Bronchial epithelial cell (primary cell): ENCODE measurements at regions not wholly inside any gene's neighbourhood (a gene's known extent, or its start where the extent isn't known, plus 50 kb on each side); places are given as distances from the start of the nearest gene placed in this dataset.

Source experiments
- DNase-seq: peaks from one replicate; pipeline ENCODE4 v3.0.0-alpha.2; 2010; ENCODE audit warnings: low read depth
- FAIRE-seq: peaks from 2 replicates; lab custom pipeline; 2011; peaks lifted over from hg19 to GRCh38; lab: Jason Lieb, UNC
- H3K27me3 ChIP-seq: 2 replicates; pipeline ENCODE4 v1.5.1; 2011; ENCODE audit warnings: low read length; ENCODE audit not compliant: control insufficient read depth, insufficient read depth
- H3K36me3 ChIP-seq: 2 replicates; pipeline ENCODE4 v1.5.1; 2011; ENCODE audit warnings: low read length; ENCODE audit not compliant: control insufficient read depth, insufficient read depth
- H3K4me3 ChIP-seq: 2 replicates; pipeline ENCODE4 v1.5.1; 2011; ENCODE audit warnings: mild to moderate bottlenecking, low read depth, low read length, control low read depth
- TF ChIP-seq, protein P1 (sequence below): IDR thresholded peaks from 2 replicates; pipeline ENCODE4 v1.5.1; 2011; ENCODE audit warnings: mild to moderate bottlenecking, moderate library complexity, low read length, control low read depth, inconsistent platforms; ENCODE audit not compliant: insufficient read depth, severe bottlenecking

DNA sequence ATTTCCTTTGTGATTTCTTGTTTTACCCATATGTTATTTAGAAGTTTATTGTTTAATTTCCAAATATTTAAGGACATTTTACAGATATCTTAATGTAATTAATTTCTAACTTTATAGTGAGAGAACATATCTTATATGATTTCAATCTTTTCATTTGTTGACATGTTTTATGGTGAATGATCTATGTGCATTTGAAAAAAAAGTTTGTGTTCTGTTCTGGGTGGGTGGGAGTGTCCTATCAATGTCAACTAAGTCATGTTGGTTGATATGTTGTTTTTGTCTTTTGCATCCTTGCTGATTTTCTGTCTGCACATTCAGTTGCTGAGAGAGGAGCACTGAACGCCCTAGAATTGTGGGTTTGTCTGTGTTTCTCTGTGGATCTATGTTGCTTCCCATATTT is 50.3 kb upstream of the CBFA2T3 start:
- TF ChIP-seq, protein P1, sequence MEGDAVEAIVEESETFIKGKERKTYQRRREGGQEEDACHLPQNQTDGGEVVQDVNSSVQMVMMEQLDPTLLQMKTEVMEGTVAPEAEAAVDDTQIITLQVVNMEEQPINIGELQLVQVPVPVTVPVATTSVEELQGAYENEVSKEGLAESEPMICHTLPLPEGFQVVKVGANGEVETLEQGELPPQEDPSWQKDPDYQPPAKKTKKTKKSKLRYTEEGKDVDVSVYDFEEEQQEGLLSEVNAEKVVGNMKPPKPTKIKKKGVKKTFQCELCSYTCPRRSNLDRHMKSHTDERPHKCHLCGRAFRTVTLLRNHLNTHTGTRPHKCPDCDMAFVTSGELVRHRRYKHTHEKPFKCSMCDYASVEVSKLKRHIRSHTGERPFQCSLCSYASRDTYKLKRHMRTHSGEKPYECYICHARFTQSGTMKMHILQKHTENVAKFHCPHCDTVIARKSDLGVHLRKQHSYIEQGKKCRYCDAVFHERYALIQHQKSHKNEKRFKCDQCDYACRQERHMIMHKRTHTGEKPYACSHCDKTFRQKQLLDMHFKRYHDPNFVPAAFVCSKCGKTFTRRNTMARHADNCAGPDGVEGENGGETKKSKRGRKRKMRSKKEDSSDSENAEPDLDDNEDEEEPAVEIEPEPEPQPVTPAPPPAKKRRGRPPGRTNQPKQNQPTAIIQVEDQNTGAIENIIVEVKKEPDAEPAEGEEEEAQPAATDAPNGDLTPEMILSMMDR: no peak
- Histone ChIP-seq H3K4me3 (no peak overlapping the region), H3K36me3 (no peaks in the 10 kb centered on the region), H3K27me3 (no peaks in the 10 kb centered on the region)
- no peak for FAIRE-seq
- no peak for DNase-seq

DNA sequence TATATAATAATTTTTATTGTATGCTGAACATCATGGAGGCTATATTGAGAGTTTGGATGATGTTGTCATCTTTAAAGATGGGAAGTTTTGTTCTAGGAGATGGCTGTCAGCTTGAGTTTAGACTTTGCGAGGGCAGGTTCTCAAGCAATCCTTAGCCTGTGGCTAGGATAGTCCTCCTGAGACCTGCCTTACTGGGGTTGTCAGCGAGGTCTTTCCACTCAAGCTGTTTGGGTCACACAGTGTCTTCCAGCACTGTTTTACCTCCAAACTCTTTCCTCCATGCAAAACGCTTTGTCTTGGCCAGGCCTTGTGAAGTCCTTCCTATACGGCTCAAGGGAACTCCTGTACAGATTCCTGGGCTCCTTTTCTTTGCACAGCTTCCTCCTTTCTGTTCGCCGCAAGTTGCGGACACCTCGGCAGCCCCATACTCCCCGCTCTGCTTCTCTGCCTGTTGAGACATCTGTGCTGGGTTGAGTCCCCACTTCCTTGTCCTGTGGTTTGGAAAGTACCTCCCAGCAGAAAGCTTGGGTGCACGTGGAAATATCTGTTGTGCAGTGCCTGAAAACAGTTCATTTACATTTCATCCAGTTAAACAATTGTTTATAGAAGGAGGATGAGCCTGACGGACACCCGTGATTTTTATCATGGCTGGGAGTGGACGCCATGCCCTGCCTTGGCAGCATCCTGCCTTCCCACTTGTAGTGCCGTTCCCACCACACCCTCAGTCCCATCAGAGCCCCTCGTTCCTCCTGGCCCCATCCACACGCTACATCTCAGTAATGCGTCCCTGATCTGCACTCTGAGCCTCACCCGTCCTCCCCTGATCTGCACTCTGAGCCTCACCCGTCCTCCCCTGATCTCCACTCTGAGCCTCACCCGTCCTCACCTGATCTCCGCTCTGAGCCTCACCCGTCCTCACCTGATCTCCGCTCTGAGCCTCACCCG is 55.0 kb upstream of the CBFA2T3 start:
- H3K27me3 ChIP-seq: no peaks in the 10 kb centered on the region
- DNase-seq: no peak
- H3K36me3 ChIP-seq: no peaks in the 10 kb centered on the region
- FAIRE-seq: peak; percentile 62
- H3K4me3 ChIP-seq: no peak overlapping the region
- TF ChIP-seq, protein P1: no peak

- no peak for FAIRE-seq
- Histone ChIP-seq H3K4me3 (no peak overlapping the region), H3K36me3 (no peaks in the 10 kb centered on the region), H3K27me3 (no peaks in the 10 kb centered on the region)
- TF ChIP-seq, protein P1: no peak
- DNase-seq: no peak
Observed at GRCh38 chr16:89033304-89033703, 56.3 kb upstream of the CBFA2T3 start.

DNA sequence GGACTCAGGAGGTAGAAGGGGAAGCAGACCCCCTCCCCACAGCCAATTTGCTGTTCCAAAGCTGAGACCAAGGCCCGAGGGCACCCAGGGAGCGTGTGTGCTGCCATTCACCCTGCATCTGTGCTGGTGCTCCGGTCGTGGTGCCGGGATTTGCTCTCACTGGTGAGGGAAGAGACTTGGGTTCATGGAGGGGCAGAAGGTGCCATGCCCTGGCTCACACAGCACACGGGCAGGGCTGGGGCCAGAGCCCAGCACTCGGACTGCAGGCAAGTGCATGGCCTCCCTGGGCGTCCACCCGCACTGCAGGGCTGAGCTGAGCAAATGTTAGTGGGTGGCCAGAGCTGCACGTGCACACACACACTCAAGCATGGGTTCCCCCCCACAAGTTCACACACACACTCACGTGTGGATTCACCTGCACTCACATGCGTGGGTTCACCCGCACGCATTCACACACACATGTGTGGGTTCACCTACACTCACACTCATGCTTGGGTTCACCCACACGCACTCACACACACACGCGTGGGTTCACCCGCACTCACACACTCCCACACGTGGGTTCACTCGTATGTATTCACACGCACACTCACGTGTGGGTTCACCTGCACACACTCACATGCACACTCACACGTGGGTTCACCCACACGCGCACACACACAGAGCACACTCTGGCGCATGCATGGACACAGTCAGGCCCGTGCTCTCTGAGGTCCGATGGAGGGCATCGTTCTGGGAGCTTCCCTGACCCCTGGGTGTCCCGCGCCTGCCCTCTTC is 57.0 kb upstream of the CBFA2T3 start:
- H3K27me3 ChIP-seq: no peaks in the 10 kb centered on the region
- DNase-seq (no peak), FAIRE-seq (peak; percentile 72)

GRCh38 chr16:89034573-89034961 is 57.6 kb upstream of the CBFA2T3 start:
- FAIRE-seq (no peak), DNase-seq (no peak)
- H3K4me3 ChIP-seq: no peak overlapping the region
- TF ChIP-seq, protein P1: no peak
- no peaks in the 10 kb centered on the region for H3K36me3 ChIP-seq
- no peaks in the 10 kb centered on the region for H3K27me3 ChIP-seq

More for the DNA sequence above, 57.0 kb upstream of the CBFA2T3 start:
- TF ChIP-seq, protein P1: no peak
- no peak overlapping the region for H3K4me3 ChIP-seq
- no peaks in the 10 kb centered on the region for H3K36me3 ChIP-seq
